ENCODE measurements at regions not wholly inside any gene's neighbourhood (a gene's known extent, or its start where the extent isn't known, plus 50 kb on each side); places are given as distances from the start of the nearest gene placed in this dataset.

- no peak for TF ChIP-seq EZH2 (IDR thresholded peaks at IDR 0.05; ENCODE audit: borderline replicate concordance, insufficient read depth, low read length, poor library complexity, severe bottlenecking)
- no peak for TF ChIP-seq CTCF (IDR thresholded peaks at IDR 0.05; ENCODE audit: poor library complexity, severe bottlenecking)
- TF ChIP-seq, protein P1, sequence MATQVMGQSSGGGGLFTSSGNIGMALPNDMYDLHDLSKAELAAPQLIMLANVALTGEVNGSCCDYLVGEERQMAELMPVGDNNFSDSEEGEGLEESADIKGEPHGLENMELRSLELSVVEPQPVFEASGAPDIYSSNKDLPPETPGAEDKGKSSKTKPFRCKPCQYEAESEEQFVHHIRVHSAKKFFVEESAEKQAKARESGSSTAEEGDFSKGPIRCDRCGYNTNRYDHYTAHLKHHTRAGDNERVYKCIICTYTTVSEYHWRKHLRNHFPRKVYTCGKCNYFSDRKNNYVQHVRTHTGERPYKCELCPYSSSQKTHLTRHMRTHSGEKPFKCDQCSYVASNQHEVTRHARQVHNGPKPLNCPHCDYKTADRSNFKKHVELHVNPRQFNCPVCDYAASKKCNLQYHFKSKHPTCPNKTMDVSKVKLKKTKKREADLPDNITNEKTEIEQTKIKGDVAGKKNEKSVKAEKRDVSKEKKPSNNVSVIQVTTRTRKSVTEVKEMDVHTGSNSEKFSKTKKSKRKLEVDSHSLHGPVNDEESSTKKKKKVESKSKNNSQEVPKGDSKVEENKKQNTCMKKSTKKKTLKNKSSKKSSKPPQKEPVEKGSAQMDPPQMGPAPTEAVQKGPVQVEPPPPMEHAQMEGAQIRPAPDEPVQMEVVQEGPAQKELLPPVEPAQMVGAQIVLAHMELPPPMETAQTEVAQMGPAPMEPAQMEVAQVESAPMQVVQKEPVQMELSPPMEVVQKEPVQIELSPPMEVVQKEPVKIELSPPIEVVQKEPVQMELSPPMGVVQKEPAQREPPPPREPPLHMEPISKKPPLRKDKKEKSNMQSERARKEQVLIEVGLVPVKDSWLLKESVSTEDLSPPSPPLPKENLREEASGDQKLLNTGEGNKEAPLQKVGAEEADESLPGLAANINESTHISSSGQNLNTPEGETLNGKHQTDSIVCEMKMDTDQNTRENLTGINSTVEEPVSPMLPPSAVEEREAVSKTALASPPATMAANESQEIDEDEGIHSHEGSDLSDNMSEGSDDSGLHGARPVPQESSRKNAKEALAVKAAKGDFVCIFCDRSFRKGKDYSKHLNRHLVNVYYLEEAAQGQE (IDR thresholded peaks at IDR 0.05; ENCODE audit: borderline replicate concordance) = no peak
- no peak for TF ChIP-seq POLR2AphosphoS5 (IDR thresholded peaks at IDR 0.05)
- no peak for TF ChIP-seq SMC3 (conservative IDR thresholded peaks at IDR 0.05; ENCODE audit: poor library complexity)
- no peak for TF ChIP-seq TAF1 (IDR thresholded peaks at IDR 0.05; ENCODE audit: low read depth)
- TF ChIP-seq EP300 (conservative IDR thresholded peaks at IDR 0.05; ENCODE audit: poor library complexity, severe bottlenecking) = no peak
- no peak for TF ChIP-seq MXI1 (conservative IDR thresholded peaks at IDR 0.05; ENCODE audit: poor library complexity, severe bottlenecking)
- no peak for TF ChIP-seq RAD21 (conservative IDR thresholded peaks at IDR 0.05)
Observed at GRCh38 chr1:68955424-68955823, 458.5 kb upstream of the DEPDC1 start.
